Liver (tissue), 8 donors: ENCODE measurements at regions not wholly inside any gene's neighbourhood (a gene's known extent, or its start where the extent isn't known, plus 50 kb on each side); places are given as distances from the start of the nearest gene placed in this dataset.

Source experiments
- DNase-seq: peaks from one replicate; pipeline ENCODE4 v3.0.0-alpha.2; 2017; ENCODE audit warnings: low spot score
- H3K27ac ChIP-seq, 2 donors: one replicate each; pipeline ENCODE4 v1.7.0; 2013; ENCODE audit warnings: inconsistent platforms in 2 of 2, low read length in 2 of 2, control low read depth in 1 of 2, low read depth in 1 of 2, mild to moderate bottlenecking in 1 of 2
- H3K27me3 ChIP-seq, 4 donors: one replicate each; pipeline versions ENCODE4 v1.6.1 to v1.7.0; 2013; ENCODE audit warnings: low read length in 3 of 4, inconsistent platforms in 1 of 4, mild to moderate bottlenecking in 1 of 4, moderate library complexity in 1 of 4; ENCODE audit not compliant: control insufficient read depth in 4 of 4, insufficient read depth in 4 of 4
- H3K36me3 ChIP-seq, 4 donors: one replicate each; pipeline versions ENCODE4 v1.6.1 to v1.7.0; 2013; ENCODE audit warnings: low read length in 3 of 4, mild to moderate bottlenecking in 3 of 4, low read depth in 1 of 4, moderate library complexity in 1 of 4; ENCODE audit not compliant: control insufficient read depth in 4 of 4, insufficient read depth in 3 of 4
- H3K4me1 ChIP-seq, 4 donors: one replicate each; pipeline versions ENCODE4 v1.6.1 to v1.7.0; 2013; ENCODE audit warnings: low read length in 3 of 4, mild to moderate bottlenecking in 3 of 4, moderate library complexity in 1 of 4; ENCODE audit not compliant: control insufficient read depth in 4 of 4, insufficient read depth in 4 of 4
- H3K4me3 ChIP-seq, 3 donors: one replicate each; pipeline versions ENCODE4 v1.6.1 to v1.7.0; 2013; ENCODE audit warnings: low read length in 3 of 3, control low read depth in 1 of 3, low read depth in 1 of 3, mild to moderate bottlenecking in 1 of 3
- H3K9ac ChIP-seq, 2 donors: one replicate each; pipeline ENCODE4 v1.7.0; 2013; ENCODE audit warnings: low read length in 2 of 2, mild to moderate bottlenecking in 2 of 2, moderate library complexity in 2 of 2, control low read depth in 1 of 2, low read depth in 1 of 2
- H3K9me3 ChIP-seq, 4 donors: one replicate each; pipeline versions ENCODE4 v1.6.1 to v1.7.0; 2013; ENCODE audit warnings: low read length in 3 of 4; ENCODE audit not compliant: control insufficient read depth in 4 of 4
- EGR1 ChIP-seq, 2 donors: IDR thresholded peaks; 2 replicates each; pipeline ENCODE4 v1.6.1; 2016 to 2018; ENCODE audit warnings: antibody characterized with exemption in 2 of 2, low read depth in 2 of 2
- FOXA1 ChIP-seq: IDR thresholded peaks from 2 replicates; pipeline ENCODE4 v1.6.1; 2016; ENCODE audit warnings: antibody characterized with exemption
- FOXA2 ChIP-seq: IDR thresholded peaks from 2 replicates; pipeline ENCODE4 v1.6.1; 2016; ENCODE audit warnings: antibody characterized with exemption
- GABPA ChIP-seq, 2 donors: IDR thresholded peaks in 1 of 2; conservative IDR thresholded peaks in 1 of 2; 2 replicates each; pipeline ENCODE4 v1.6.1; 2016; ENCODE audit warnings: antibody characterized with exemption in 2 of 2, mild to moderate bottlenecking in 1 of 2, moderate library complexity in 1 of 2
- HNF4A ChIP-seq, 2 donors: conservative IDR thresholded peaks; 2 replicates each; pipeline ENCODE4 v1.6.1; 2016; ENCODE audit warnings: antibody characterized with exemption in 2 of 2, mild to moderate bottlenecking in 2 of 2
- HNF4G ChIP-seq: IDR thresholded peaks from 2 replicates; pipeline ENCODE4 v1.6.1; 2016; ENCODE audit warnings: antibody characterized with exemption
- JUND ChIP-seq, 2 donors: IDR thresholded peaks; 2 replicates each; pipeline ENCODE4 v1.6.1; 2016; ENCODE audit warnings: antibody characterized with exemption in 2 of 2
- MAX ChIP-seq: IDR thresholded peaks from 2 replicates; pipeline ENCODE4 v1.6.1; 2016; ENCODE audit warnings: antibody characterized with exemption
- NR2F2 ChIP-seq: IDR thresholded peaks from 2 replicates; pipeline ENCODE4 v1.6.1; 2016; ENCODE audit warnings: antibody characterized with exemption
- RAD21 ChIP-seq, 2 donors: IDR thresholded peaks; 2 replicates each; pipeline ENCODE4 v1.6.1; 2016; ENCODE audit warnings: antibody characterized with exemption in 2 of 2, mild to moderate bottlenecking in 2 of 2
- RXRA ChIP-seq, 2 donors: IDR thresholded peaks; 2 replicates each; pipeline ENCODE4 v1.6.1; 2017 to 2018; ENCODE audit warnings: antibody characterized with exemption in 2 of 2, mild to moderate bottlenecking in 1 of 2
- SP1 ChIP-seq: IDR thresholded peaks from 2 replicates; pipeline ENCODE4 v1.6.1; 2018; ENCODE audit warnings: antibody characterized with exemption, mild to moderate bottlenecking
- TAF1 ChIP-seq: conservative IDR thresholded peaks from 2 replicates; pipeline ENCODE4 v1.6.1; 2016; ENCODE audit warnings: antibody characterized with exemption, mild to moderate bottlenecking
- YY1 ChIP-seq: IDR thresholded peaks from 2 replicates; pipeline ENCODE4 v1.6.1; 2016; ENCODE audit warnings: antibody characterized with exemption, mild to moderate bottlenecking
- ZBTB33 ChIP-seq: IDR thresholded peaks from 2 replicates; pipeline ENCODE4 v1.6.1; 2016; ENCODE audit warnings: antibody characterized with exemption
- WGBS: extraction: QIAGEN DNeasy Blood & Tissue Kit; methylation state at CpG from one replicate; pipeline ENCODE4 v1.1.7; 2013; 5-methylcytosine and 5-hydroxymethylcytosine counted together
- TF ChIP-seq, protein P1 (sequence below): fragments of 150-350 bp; IDR thresholded peaks from 2 replicates; pipeline ENCODE4 v1.5.1; 2017; ENCODE audit warnings: improper control_type of control experiment, low read depth, low read length; ENCODE audit not compliant: missing input control
- TF ChIP-seq, protein P2 (sequence below): IDR thresholded peaks from 2 replicates; pipeline ENCODE4 v1.6.1; 2016; ENCODE audit warnings: antibody characterized with exemption, mild to moderate bottlenecking
- TF ChIP-seq, protein P3 (sequence below): IDR thresholded peaks from 2 replicates; pipeline ENCODE4 v1.6.1; 2016; ENCODE audit warnings: antibody characterized with exemption
- donor health status: healthy.
- donor health status: healthy.
- donor health status: healthy.
- donor health status: healthy.
- donor health status: healthy.

GRCh38 chr15:88992216-88992615, 79.0 kb upstream of the MFGE8 start:
- Histone ChIP-seq H3K9ac (no peak overlapping the region), H3K27ac (no peak overlapping the region), H3K4me3 (no peak overlapping the region), H3K36me3 (no peaks in the 10 kb centered on the region), H3K9me3 (no peaks in the 10 kb centered on the region), H3K27me3 (peaks cover 0 to 5% (median 0%) of the 10 kb centered on the region in 4 donors), H3K4me1 (no peaks in the 10 kb centered on the region)
- no peak for DNase-seq
- no peak for TF ChIP-seq RAD21 (IDR thresholded peaks at IDR 0.05)
- TF ChIP-seq RXRA (IDR thresholded peaks at IDR 0.05): no peak
- no peak for TF ChIP-seq EGR1 (IDR thresholded peaks at IDR 0.05; ENCODE audit: low read depth in 2 of 2)
- TF ChIP-seq MAX: no peak
- TF ChIP-seq ZBTB33: no peak
- TF ChIP-seq GABPA (IDR thresholded peaks at IDR 0.05 in 1 of 2, conservative IDR thresholded peaks at IDR 0.05 in 1 of 2): no peak
- 92% methylated on average over 3 of the region's 3 CpGs for WGBS

GRCh38 chr15:88992912-88993376, 79.8 kb upstream of the MFGE8 start:
- no peak overlapping the region for H3K4me3 ChIP-seq
- no peak overlapping the region for H3K27ac ChIP-seq
- no peaks in the 10 kb centered on the region for H3K9me3 ChIP-seq
- TF ChIP-seq HNF4G: no peak
- TF ChIP-seq MAX: no peak
- no peak for TF ChIP-seq EGR1 (IDR thresholded peaks at IDR 0.05; ENCODE audit: low read depth in 2 of 2)
- TF ChIP-seq YY1: no peak
- no peak for TF ChIP-seq GABPA (IDR thresholded peaks at IDR 0.05 in 1 of 2, conservative IDR thresholded peaks at IDR 0.05 in 1 of 2)
- TF ChIP-seq, protein P1, sequence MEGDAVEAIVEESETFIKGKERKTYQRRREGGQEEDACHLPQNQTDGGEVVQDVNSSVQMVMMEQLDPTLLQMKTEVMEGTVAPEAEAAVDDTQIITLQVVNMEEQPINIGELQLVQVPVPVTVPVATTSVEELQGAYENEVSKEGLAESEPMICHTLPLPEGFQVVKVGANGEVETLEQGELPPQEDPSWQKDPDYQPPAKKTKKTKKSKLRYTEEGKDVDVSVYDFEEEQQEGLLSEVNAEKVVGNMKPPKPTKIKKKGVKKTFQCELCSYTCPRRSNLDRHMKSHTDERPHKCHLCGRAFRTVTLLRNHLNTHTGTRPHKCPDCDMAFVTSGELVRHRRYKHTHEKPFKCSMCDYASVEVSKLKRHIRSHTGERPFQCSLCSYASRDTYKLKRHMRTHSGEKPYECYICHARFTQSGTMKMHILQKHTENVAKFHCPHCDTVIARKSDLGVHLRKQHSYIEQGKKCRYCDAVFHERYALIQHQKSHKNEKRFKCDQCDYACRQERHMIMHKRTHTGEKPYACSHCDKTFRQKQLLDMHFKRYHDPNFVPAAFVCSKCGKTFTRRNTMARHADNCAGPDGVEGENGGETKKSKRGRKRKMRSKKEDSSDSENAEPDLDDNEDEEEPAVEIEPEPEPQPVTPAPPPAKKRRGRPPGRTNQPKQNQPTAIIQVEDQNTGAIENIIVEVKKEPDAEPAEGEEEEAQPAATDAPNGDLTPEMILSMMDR: no peak
- TF ChIP-seq JUND (IDR thresholded peaks at IDR 0.05): no peak
- TF ChIP-seq HNF4A (conservative IDR thresholded peaks at IDR 0.05): no peak
- no peak for TF ChIP-seq FOXA1
- TF ChIP-seq TAF1: no peak
- TF ChIP-seq NR2F2: no peak
- 89% methylated on average over 7 of the region's 7 CpGs for WGBS
- no peak overlapping the region for H3K9ac ChIP-seq
- peaks cover 0 to 2% (median 0%) of the 10 kb centered on the region in 4 donors for H3K27me3 ChIP-seq
- H3K36me3 ChIP-seq: no peaks in the 10 kb centered on the region
- no peak for DNase-seq
- H3K4me1 ChIP-seq: no peaks in the 10 kb centered on the region

DNA sequence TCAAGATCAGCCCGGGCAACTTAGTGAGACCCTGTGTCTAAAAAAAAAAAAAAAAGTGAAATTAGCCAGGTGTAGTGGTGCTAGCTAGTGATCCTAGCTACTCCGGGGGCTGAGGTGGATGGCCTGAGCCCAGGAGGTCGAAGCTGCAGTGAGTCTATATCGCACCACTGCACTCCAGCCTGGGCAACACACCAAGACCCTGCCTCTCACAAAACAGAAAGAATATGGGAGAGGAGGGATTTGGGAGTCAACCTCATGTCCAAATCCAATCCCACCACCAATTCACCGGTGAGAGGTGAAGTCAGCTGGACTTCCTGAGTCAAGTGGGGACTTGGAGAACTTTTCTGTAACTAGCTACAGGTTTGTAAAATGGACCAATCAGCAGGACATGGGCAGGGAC, 80.5 kb upstream of the MFGE8 start:
- H3K9ac ChIP-seq: no peak overlapping the region
- H3K36me3 ChIP-seq: no peaks in the 10 kb centered on the region
- H3K27me3 ChIP-seq: no peaks in the 10 kb centered on the region
- H3K4me3 ChIP-seq: no peak overlapping the region
- H3K9me3 ChIP-seq: no peaks in the 10 kb centered on the region
- H3K4me1 ChIP-seq: no peaks in the 10 kb centered on the region
- no peak overlapping the region for H3K27ac ChIP-seq
- WGBS: 91% methylated on average over 5 of the region's 5 CpGs
- DNase-seq: no peak
- TF ChIP-seq FOXA2 (no peak), GABPA (IDR thresholded peaks at IDR 0.05 in 1 of 2, conservative IDR thresholded peaks at IDR 0.05 in 1 of 2) (no peak), FOXA1 (no peak), RAD21 (IDR thresholded peaks at IDR 0.05) (no peak), EGR1 (IDR thresholded peaks at IDR 0.05; ENCODE audit: low read depth in 2 of 2) (no peak), SP1 (no peak), HNF4G (no peak), TAF1 (no peak), JUND (IDR thresholded peaks at IDR 0.05) (no peak), NR2F2 (no peak)
- TF ChIP-seq, protein P2, sequence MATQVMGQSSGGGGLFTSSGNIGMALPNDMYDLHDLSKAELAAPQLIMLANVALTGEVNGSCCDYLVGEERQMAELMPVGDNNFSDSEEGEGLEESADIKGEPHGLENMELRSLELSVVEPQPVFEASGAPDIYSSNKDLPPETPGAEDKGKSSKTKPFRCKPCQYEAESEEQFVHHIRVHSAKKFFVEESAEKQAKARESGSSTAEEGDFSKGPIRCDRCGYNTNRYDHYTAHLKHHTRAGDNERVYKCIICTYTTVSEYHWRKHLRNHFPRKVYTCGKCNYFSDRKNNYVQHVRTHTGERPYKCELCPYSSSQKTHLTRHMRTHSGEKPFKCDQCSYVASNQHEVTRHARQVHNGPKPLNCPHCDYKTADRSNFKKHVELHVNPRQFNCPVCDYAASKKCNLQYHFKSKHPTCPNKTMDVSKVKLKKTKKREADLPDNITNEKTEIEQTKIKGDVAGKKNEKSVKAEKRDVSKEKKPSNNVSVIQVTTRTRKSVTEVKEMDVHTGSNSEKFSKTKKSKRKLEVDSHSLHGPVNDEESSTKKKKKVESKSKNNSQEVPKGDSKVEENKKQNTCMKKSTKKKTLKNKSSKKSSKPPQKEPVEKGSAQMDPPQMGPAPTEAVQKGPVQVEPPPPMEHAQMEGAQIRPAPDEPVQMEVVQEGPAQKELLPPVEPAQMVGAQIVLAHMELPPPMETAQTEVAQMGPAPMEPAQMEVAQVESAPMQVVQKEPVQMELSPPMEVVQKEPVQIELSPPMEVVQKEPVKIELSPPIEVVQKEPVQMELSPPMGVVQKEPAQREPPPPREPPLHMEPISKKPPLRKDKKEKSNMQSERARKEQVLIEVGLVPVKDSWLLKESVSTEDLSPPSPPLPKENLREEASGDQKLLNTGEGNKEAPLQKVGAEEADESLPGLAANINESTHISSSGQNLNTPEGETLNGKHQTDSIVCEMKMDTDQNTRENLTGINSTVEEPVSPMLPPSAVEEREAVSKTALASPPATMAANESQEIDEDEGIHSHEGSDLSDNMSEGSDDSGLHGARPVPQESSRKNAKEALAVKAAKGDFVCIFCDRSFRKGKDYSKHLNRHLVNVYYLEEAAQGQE: no peak
- TF ChIP-seq, protein P3, sequence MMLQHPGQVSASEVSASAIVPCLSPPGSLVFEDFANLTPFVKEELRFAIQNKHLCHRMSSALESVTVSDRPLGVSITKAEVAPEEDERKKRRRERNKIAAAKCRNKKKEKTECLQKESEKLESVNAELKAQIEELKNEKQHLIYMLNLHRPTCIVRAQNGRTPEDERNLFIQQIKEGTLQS: no peak
